PFSK-1 (cell line): ENCODE measurements at regions not wholly inside any gene's neighbourhood (a gene's known extent, or its start where the extent isn't known, plus 50 kb on each side); places are given as distances from the start of the nearest gene placed in this dataset.

Experiments used
- FOXP2 ChIP-seq: optimal IDR thresholded peaks from 2 replicates; pipeline ENCODE3; 2011; ENCODE audit warnings: borderline replicate concordance, control low read depth, inconsistent platforms; ENCODE audit not compliant: insufficient read depth; ENCODE audit errors: extremely low read length, extremely low read depth
- POLR2AphosphoS5 ChIP-seq: IDR thresholded peaks from 2 replicates; pipeline ENCODE4 v1.6.1; 2012; ENCODE audit warnings: low read depth, mild to moderate bottlenecking, control low read depth, low read length, moderate library complexity
- REST ChIP-seq, 2 experiments: IDR thresholded peaks; 2 replicates each; pipeline versions ENCODE4 v1.6.1 to v1.8.0; 2011 to 2012; ENCODE audit warnings: low read depth in 2 of 2, low read length in 2 of 2, control low read depth in 1 of 2, inconsistent platforms in 1 of 2, mild to moderate bottlenecking in 1 of 2, moderate library complexity in 1 of 2; ENCODE audit not compliant: insufficient read depth in 1 of 2
- SIN3A ChIP-seq: IDR thresholded peaks from 2 replicates; pipeline ENCODE4 v1.6.1; 2012; ENCODE audit warnings: mild to moderate bottlenecking, low read length, moderate library complexity, borderline replicate concordance; ENCODE audit not compliant: insufficient read depth
- TAF1 ChIP-seq: IDR thresholded peaks from 2 replicates; pipeline ENCODE4 v1.6.1; 2012; ENCODE audit warnings: low read length, control low read depth, borderline replicate concordance; ENCODE audit not compliant: insufficient read depth

GRCh38 chr2:14433946-14434495 lies 198.5 kb upstream of the LRATD1 start:
- TF ChIP-seq SIN3A (no peak), TAF1 (no peak), REST (IDR thresholded peaks at IDR 0.05; ENCODE audit: insufficient read depth in 1 of 2, low read depth in 2 of 2, low read length in 2 of 2) (no peak), POLR2AphosphoS5 (no peak), FOXP2 (no peak)

- no peak for TF ChIP-seq REST (IDR thresholded peaks at IDR 0.05; ENCODE audit: insufficient read depth in 1 of 2, low read depth in 2 of 2, low read length in 2 of 2)
- TF ChIP-seq FOXP2, result no peak
- TF ChIP-seq SIN3A, result no peak
- TF ChIP-seq TAF1, result no peak
- TF ChIP-seq POLR2AphosphoS5, result no peak
These were observed 186.8 kb upstream of the LRATD1 start for GRCh38 chr2:14445670-14446069.

- TF ChIP-seq REST (IDR thresholded peaks at IDR 0.05; ENCODE audit: insufficient read depth in 1 of 2, low read depth in 2 of 2, low read length in 2 of 2), result no peak
- TF ChIP-seq POLR2AphosphoS5, result no peak
- no peak for TF ChIP-seq SIN3A
- TF ChIP-seq FOXP2, result no peak
- no peak for TF ChIP-seq TAF1
These were observed 184.2 kb upstream of the LRATD1 start for GRCh38 chr2:14448340-14448739.

- no peak for TF ChIP-seq REST (IDR thresholded peaks at IDR 0.05; ENCODE audit: insufficient read depth in 1 of 2, low read depth in 2 of 2, low read length in 2 of 2)
- TF ChIP-seq POLR2AphosphoS5, result no peak
- TF ChIP-seq SIN3A, result no peak
- TF ChIP-seq FOXP2, result no peak
- TF ChIP-seq TAF1, result no peak
These were observed 181.2 kb upstream of the LRATD1 start for GRCh38 chr2:14451312-14451711.

- TF ChIP-seq POLR2AphosphoS5 (no peak), SIN3A (no peak), FOXP2 (no peak), REST (IDR thresholded peaks at IDR 0.05; ENCODE audit: insufficient read depth in 1 of 2, low read depth in 2 of 2, low read length in 2 of 2) (no peak), TAF1 (no peak)
These were observed 178.3 kb upstream of the LRATD1 start for GRCh38 chr2:14454202-14454601.
